Breast epithelium (tissue), 4 donors: ENCODE measurements at regions not wholly inside any gene's neighbourhood (a gene's known extent, or its start where the extent isn't known, plus 50 kb on each side); places are given as distances from the start of the nearest gene placed in this dataset.

Source experiments
- DNase-seq, 2 donors: peaks; one replicate each; pipeline ENCODE4 v3.0.0-alpha.2; 2019; ENCODE audit warnings: low spot score in 2 of 2
- H3K27ac ChIP-seq, 2 donors: fragments of 200-600 bp; sonication (generic) in 1 of 2; one replicate each; pipeline ENCODE4 v1.5.1; 2016 to 2019; ENCODE audit warnings: mild to moderate bottlenecking in 1 of 2
- H3K27me3 ChIP-seq, 2 donors: fragments of 200-600 bp; sonication (generic) in 1 of 2; one replicate each; pipeline versions ENCODE4 v1.5.1 to v1.6.0; 2017 to 2019; ENCODE audit warnings: control low read depth in 1 of 2, mild to moderate bottlenecking in 1 of 2
- H3K36me3 ChIP-seq: fragments of 200-600 bp; one replicate; pipeline ENCODE4 v1.5.1; 2019
- H3K4me1 ChIP-seq, 2 donors: fragments of 200-600 bp; sonication (generic); one replicate each; pipeline ENCODE4 v1.5.1; 2016 to 2019; ENCODE audit warnings: control low read depth in 1 of 2
- H3K4me3 ChIP-seq, 3 donors: fragments of 200-600 bp; sonication (generic); 1 replicate in 2 of 3; 2 replicates in 1 of 3; pipeline ENCODE4 v1.5.1; 2016 to 2019; ENCODE audit warnings: mild to moderate bottlenecking in 3 of 3, moderate library complexity in 2 of 3
- H3K9me3 ChIP-seq, 2 donors: fragments of 200-600 bp; sonication (generic) in 1 of 2; one replicate each; pipeline ENCODE4 v1.5.1; 2016 to 2019; ENCODE audit warnings: control low read depth in 1 of 2
- CTCF ChIP-seq, 3 donors: fragments of 450-650 bp; IDR thresholded peaks; one replicate each; pipeline ENCODE4 v1.5.1; 2016 to 2017; ENCODE audit warnings: antibody characterized with exemption in 3 of 3, mild to moderate bottlenecking in 3 of 3, moderate library complexity in 3 of 3
- POLR2A ChIP-seq: fragments of 450-650 bp; IDR thresholded peaks from one replicate; pipeline ENCODE4 v1.6.1; 2016; ENCODE audit warnings: antibody characterized with exemption, mild to moderate bottlenecking, moderate library complexity
- POLR2AphosphoS5 ChIP-seq, 3 donors: sonication (generic); formaldehyde crosslinking; IDR thresholded peaks; one replicate each; pipeline ENCODE4 v1.6.1; 2017; ENCODE audit warnings: antibody characterized with exemption in 3 of 3
- intact Hi-C: fragments of 100-400 bp; cut with DNase I; formaldehyde crosslinking; loops from one replicate; pipeline ENCODE4 v1.15.1; 2023; ENCODE audit warnings: low total_unique reads

GRCh38 chr2:6362671-6363450, 502.8 kb downstream of the CMPK2 start:
- no peak for DNase-seq
- no peaks in the 10 kb centered on the region for H3K4me1 ChIP-seq
- no peaks in the 10 kb centered on the region for H3K27me3 ChIP-seq
- no peak overlapping the region for H3K27ac ChIP-seq
- TF ChIP-seq CTCF (IDR thresholded peaks at IDR 0.05): no peak
- no peaks in the 10 kb centered on the region for H3K36me3 ChIP-seq
- no peak overlapping the region for H3K4me3 ChIP-seq
- intact Hi-C loops: loop anchor here (1.0 kb wide), 1 partner anchor 21 kb away; no protein-coding TSS in a partner anchor
- no peaks in the 10 kb centered on the region for H3K9me3 ChIP-seq

- H3K4me3 ChIP-seq: no peak overlapping the region
- TF ChIP-seq POLR2A: no peak
- no peak for TF ChIP-seq CTCF (IDR thresholded peaks at IDR 0.05)
- TF ChIP-seq POLR2AphosphoS5 (IDR thresholded peaks at IDR 0.05): no peak
Observed at GRCh38 chr2:6368281-6368680, 497.4 kb downstream of the CMPK2 start.

GRCh38 chr2:6369266-6369665, 496.4 kb downstream of the CMPK2 start:
- Histone ChIP-seq H3K4me1 (no peaks in the 10 kb centered on the region), H3K27me3 (no peaks in the 10 kb centered on the region), H3K4me3 (no peak overlapping the region), H3K27ac (no peak overlapping the region), H3K36me3 (no peaks in the 10 kb centered on the region), H3K9me3 (no peaks in the 10 kb centered on the region)
- TF ChIP-seq POLR2A: no peak
- TF ChIP-seq CTCF (IDR thresholded peaks at IDR 0.05): no peak
- no peak for TF ChIP-seq POLR2AphosphoS5 (IDR thresholded peaks at IDR 0.05)
- no peak for DNase-seq
- intact Hi-C loops: no loop called here

More at GRCh38 chr2:6368281-6368680, 497.4 kb downstream of the CMPK2 start:
- no peaks in the 10 kb centered on the region for H3K27me3 ChIP-seq
- H3K9me3 ChIP-seq: no peaks in the 10 kb centered on the region
- intact Hi-C loops: no loop called here
- no peak for DNase-seq
- H3K4me1 ChIP-seq: no peaks in the 10 kb centered on the region
- H3K27ac ChIP-seq: no peak overlapping the region
- H3K36me3 ChIP-seq: no peaks in the 10 kb centered on the region

GRCh38 chr2:6370753-6371551, 494.8 kb downstream of the CMPK2 start:
- no peaks in the 10 kb centered on the region for H3K9me3 ChIP-seq
- H3K27me3 ChIP-seq: no peaks in the 10 kb centered on the region
- TF ChIP-seq POLR2AphosphoS5 (IDR thresholded peaks at IDR 0.05): no peak
- no peak for TF ChIP-seq CTCF (IDR thresholded peaks at IDR 0.05)
- TF ChIP-seq POLR2A: no peak
- H3K4me1 ChIP-seq: no peaks in the 10 kb centered on the region
- no peak overlapping the region for H3K27ac ChIP-seq
- H3K36me3 ChIP-seq: no peaks in the 10 kb centered on the region
- intact Hi-C loops: no loop called here
- H3K4me3 ChIP-seq: no peak overlapping the region
- DNase-seq: no peak

- H3K4me1 ChIP-seq: no peaks in the 10 kb centered on the region
- TF ChIP-seq POLR2A: no peak
- H3K9me3 ChIP-seq: no peaks in the 10 kb centered on the region
- no peaks in the 10 kb centered on the region for H3K27me3 ChIP-seq
- intact Hi-C loops: no loop called here
- no peaks in the 10 kb centered on the region for H3K36me3 ChIP-seq
- DNase-seq: no peak
- no peak overlapping the region for H3K27ac ChIP-seq
- no peak overlapping the region for H3K4me3 ChIP-seq
Observed at GRCh38 chr2:6372317-6372901, 493.3 kb downstream of the CMPK2 start.
